Putamen (tissue), 1 donor: ENCODE measurements at regions not wholly inside any gene's neighbourhood (a gene's known extent, or its start where the extent isn't known, plus 50 kb on each side); places are given as distances from the start of the nearest gene placed in this dataset.
"Not testable (repeated sequence)": the region's sequence is repeated elsewhere in the genome, so short reads cannot be mapped to it uniquely, and the experiment has no call there.

Experiments used
- DNase-seq: peaks from one replicate; pipeline ENCODE4 v3.0.0-alpha.2; 2016; ENCODE audit warnings: low spot score

- not testable (repeated sequence) for DNase-seq
Observed at GRCh38 chr21:13812191-13812590, 202.6 kb downstream of the POTED start.

- not testable (repeated sequence) for DNase-seq
Observed at GRCh38 chr21:13810559-13810958, 201.0 kb downstream of the POTED start.

DNA sequence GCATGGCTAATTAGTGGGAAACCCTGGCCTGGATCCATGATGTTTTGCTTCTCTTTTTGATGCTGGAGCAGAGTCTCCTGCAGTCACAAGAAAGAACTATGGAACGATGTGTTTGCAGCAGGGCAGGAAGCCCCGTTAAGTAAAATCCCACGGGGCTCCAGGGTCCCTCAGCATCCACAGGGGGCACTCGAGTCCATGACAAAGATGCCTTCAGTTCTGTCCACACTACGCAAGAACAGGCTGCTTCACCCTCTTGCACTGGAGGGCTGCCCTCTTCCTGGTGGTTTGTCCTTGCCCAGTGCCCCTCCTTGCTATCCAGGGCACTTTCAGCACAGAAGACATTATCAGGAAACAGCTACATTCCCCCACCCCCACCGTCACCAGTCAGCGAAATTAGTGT lies 196.9 kb downstream of the POTED start:
- DNase-seq: not testable (repeated sequence)

GRCh38 chr21:13802757-13803156 lies 193.2 kb downstream of the POTED start:
- not testable (repeated sequence) for DNase-seq
